Right lobe of liver (tissue), 4 donors: ENCODE measurements at regions not wholly inside any gene's neighbourhood (a gene's known extent, or its start where the extent isn't known, plus 50 kb on each side); places are given as distances from the start of the nearest gene placed in this dataset.

Experiments used
- POLR2A ChIP-seq: fragments of 450-650 bp; IDR thresholded peaks from one replicate; pipeline ENCODE4 v1.6.1; 2017; ENCODE audit warnings: antibody characterized with exemption, mild to moderate bottlenecking
- TF ChIP-seq, protein P1 (sequence below), 4 donors: fragments of 200-600 bp in 3 of 4; fragments of 450-650 bp in 1 of 4; IDR thresholded peaks; one replicate each; pipeline versions ENCODE4 v1.5.1 to v1.8.0; 2016 to 2022; ENCODE audit warnings: antibody characterized with exemption in 4 of 4, mild to moderate bottlenecking in 2 of 4
- donor health status: DM: no; HTN: no; CAD: no.
- donor health status: DM: no; HTN: no; CAD: no.
- donor health status: DM: no; HTN: yes; CAD: no.

DNA sequence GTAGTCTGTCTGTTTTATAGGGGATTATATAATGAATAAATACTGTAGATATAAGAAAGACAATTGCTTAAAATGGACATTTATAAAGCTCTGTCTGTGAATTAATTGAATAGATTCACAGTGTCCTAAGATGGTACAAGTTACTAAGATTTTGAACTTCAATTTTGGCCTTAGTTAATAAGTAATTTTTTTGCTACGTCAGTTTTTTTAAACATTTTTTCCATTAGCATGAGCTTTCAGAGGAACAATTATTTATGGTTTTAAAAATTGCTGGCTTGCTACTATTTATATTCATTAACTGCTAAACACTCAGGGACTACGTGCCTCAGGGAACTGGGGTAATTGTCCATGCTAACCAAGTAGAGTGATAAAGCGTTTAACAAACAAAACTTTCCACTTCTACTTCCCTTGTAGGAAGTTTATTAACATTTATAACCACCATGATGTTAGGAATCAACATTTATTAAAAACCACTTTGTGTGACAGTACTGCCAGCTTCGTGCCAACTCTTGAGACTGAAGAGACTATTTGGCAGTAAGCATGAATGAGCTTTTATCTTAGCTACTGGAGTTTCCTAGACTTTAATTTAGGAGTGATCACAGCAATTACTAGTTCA lies 65.4 kb upstream of the PTGS2 start:
- TF ChIP-seq POLR2A = no peak
- TF ChIP-seq, protein P1, sequence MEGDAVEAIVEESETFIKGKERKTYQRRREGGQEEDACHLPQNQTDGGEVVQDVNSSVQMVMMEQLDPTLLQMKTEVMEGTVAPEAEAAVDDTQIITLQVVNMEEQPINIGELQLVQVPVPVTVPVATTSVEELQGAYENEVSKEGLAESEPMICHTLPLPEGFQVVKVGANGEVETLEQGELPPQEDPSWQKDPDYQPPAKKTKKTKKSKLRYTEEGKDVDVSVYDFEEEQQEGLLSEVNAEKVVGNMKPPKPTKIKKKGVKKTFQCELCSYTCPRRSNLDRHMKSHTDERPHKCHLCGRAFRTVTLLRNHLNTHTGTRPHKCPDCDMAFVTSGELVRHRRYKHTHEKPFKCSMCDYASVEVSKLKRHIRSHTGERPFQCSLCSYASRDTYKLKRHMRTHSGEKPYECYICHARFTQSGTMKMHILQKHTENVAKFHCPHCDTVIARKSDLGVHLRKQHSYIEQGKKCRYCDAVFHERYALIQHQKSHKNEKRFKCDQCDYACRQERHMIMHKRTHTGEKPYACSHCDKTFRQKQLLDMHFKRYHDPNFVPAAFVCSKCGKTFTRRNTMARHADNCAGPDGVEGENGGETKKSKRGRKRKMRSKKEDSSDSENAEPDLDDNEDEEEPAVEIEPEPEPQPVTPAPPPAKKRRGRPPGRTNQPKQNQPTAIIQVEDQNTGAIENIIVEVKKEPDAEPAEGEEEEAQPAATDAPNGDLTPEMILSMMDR (IDR thresholded peaks at IDR 0.05) = no peak
